Keratinocyte (primary cell): ENCODE measurements at regions not wholly inside any gene's neighbourhood (a gene's known extent, or its start where the extent isn't known, plus 50 kb on each side); places are given as distances from the start of the nearest gene placed in this dataset.

Experiments
- DNase-seq: peaks from one replicate; pipeline ENCODE4 v3.0.0-alpha.2; 2011; ENCODE audit warnings: low read depth, missing footprints, low spot score
- FAIRE-seq: peaks from 2 replicates; lab custom pipeline; 2011; peaks lifted over from hg19 to GRCh38; lab: Jason Lieb, UNC
- H2AFZ ChIP-seq: 2 replicates; pipeline ENCODE4 v1.6.0; 2012; ENCODE audit warnings: low read length, control low read depth, inconsistent platforms; ENCODE audit not compliant: control insufficient read depth
- H3K27ac ChIP-seq: 2 replicates; pipeline ENCODE4 v1.5.1; 2011; ENCODE audit warnings: low read length; ENCODE audit not compliant: control insufficient read depth, insufficient read depth
- H3K27me3 ChIP-seq: 3 replicates; pipeline ENCODE4 v1.6.0; 2011; ENCODE audit warnings: low read length; ENCODE audit not compliant: control insufficient read depth, insufficient read depth; ENCODE audit errors: extremely low read depth
- H3K36me3 ChIP-seq, 2 experiments: 2 replicates in 1 of 2; 3 replicates in 1 of 2; pipeline ENCODE4 v1.5.1; 2011; ENCODE audit warnings: low read length in 2 of 2, mild to moderate bottlenecking in 1 of 2; ENCODE audit not compliant: control insufficient read depth in 2 of 2, insufficient read depth in 2 of 2; ENCODE audit errors: extremely low read depth in 1 of 2
- H3K4me1 ChIP-seq: 3 replicates; pipeline ENCODE4 v1.5.1; 2011; ENCODE audit warnings: low read length; ENCODE audit not compliant: control insufficient read depth, insufficient read depth; ENCODE audit errors: extremely low read depth
- H3K4me2 ChIP-seq: 3 replicates; pipeline ENCODE4 v1.6.0; 2011; ENCODE audit warnings: low read depth, low read length; ENCODE audit not compliant: control insufficient read depth, insufficient read depth; ENCODE audit errors: extremely low read depth
- H3K4me3 ChIP-seq, 3 experiments: fragments of 200-600 bp in 1 of 3; sonication (generic) in 1 of 3; 2 replicates in 2 of 3; 3 replicates in 1 of 3; pipeline ENCODE4 v1.5.1; 2011 to 2016; ENCODE audit warnings: low read length in 3 of 3, mild to moderate bottlenecking in 3 of 3, control low read depth in 2 of 3, inconsistent platforms in 1 of 3, low read depth in 1 of 3, mixed read lengths in 1 of 3, mixed run types in 1 of 3, moderate library complexity in 1 of 3; ENCODE audit not compliant: control insufficient read depth in 2 of 3, insufficient read depth in 2 of 3; ENCODE audit errors: extremely low read depth in 1 of 3
- H3K79me2 ChIP-seq: 2 replicates; pipeline ENCODE4 v1.6.0; 2012; ENCODE audit warnings: low read length; ENCODE audit not compliant: control insufficient read depth, insufficient read depth
- H3K9ac ChIP-seq: 3 replicates; pipeline ENCODE4 v1.6.0; 2011; ENCODE audit warnings: low read length; ENCODE audit not compliant: control insufficient read depth, insufficient read depth; ENCODE audit errors: extremely low read depth
- H3K9me1 ChIP-seq: 3 replicates; pipeline ENCODE4 v1.6.0; 2011; ENCODE audit warnings: low read length; ENCODE audit not compliant: control insufficient read depth, insufficient read depth; ENCODE audit errors: extremely low read depth
- H3K9me3 ChIP-seq: 2 replicates; pipeline ENCODE4 v1.5.1; 2012; ENCODE audit warnings: low read depth, low read length; ENCODE audit not compliant: control insufficient read depth
- H4K20me1 ChIP-seq: 3 replicates; pipeline ENCODE4 v1.6.0; 2011; ENCODE audit warnings: low read length; ENCODE audit not compliant: control insufficient read depth, insufficient read depth; ENCODE audit errors: extremely low read depth
- CTCF ChIP-seq, 3 experiments: IDR thresholded peaks in 1 of 3; conservative IDR thresholded peaks in 1 of 3; optimal IDR thresholded peaks in 1 of 3; 2 replicates in 2 of 3; 3 replicates in 1 of 3; pipeline versions ENCODE3 to v1.5.1; 2011; ENCODE audit warnings: low read length in 3 of 3, mild to moderate bottlenecking in 3 of 3, moderate library complexity in 2 of 3, control low read depth in 1 of 3, inconsistent platforms in 1 of 3; ENCODE audit not compliant: insufficient read depth in 2 of 3; ENCODE audit errors: extremely low read depth in 1 of 3
- EZH2 ChIP-seq: IDR thresholded peaks from one replicate; pipeline ENCODE4 v1.6.1; 2012; ENCODE audit warnings: inconsistent platforms, mild to moderate bottlenecking, low read length, moderate library complexity
- dilution Hi-C: fragments of 300-500 bp; cut with MboI; formaldehyde crosslinking; loops from one replicate; pipeline ENCODE4 v1.7.0; 2020; ENCODE audit warnings: low sequenced_read_pairs; ENCODE audit not compliant: extremely low pct_ligation_motif_present

DNA sequence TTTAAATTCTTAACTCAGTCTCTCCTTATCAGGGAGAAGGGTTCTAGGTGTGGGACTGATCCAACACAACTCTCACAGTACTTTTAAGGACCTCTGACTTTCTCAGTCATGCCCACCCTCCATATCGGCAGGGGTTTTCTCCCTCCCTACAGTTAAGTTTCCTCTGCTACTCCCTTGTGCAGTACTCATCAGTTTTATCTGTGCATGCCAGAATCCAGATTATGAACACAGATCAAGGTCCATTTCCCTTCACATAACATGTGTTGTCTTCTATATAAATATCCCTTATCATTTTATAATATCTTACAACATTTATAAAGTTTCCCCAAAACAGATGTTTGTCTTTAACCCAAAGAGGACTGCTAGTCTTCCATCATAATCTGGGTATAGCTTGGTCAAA, 986.5 kb upstream of the ARRDC3 start:
- Histone ChIP-seq H3K4me2 (no peak overlapping the region), H3K4me3 (no peak overlapping the region), H3K9ac (no peak overlapping the region), H3K36me3 (no peaks in the 10 kb centered on the region), H3K27ac (no peak overlapping the region), H2AFZ (no peak overlapping the region), H3K9me1 (no peaks in the 10 kb centered on the region), H3K4me1 (no peaks in the 10 kb centered on the region), H4K20me1 (no peaks in the 10 kb centered on the region), H3K79me2 (no peaks in the 10 kb centered on the region), H3K27me3 (no peaks in the 10 kb centered on the region), H3K9me3 (no peaks in the 10 kb centered on the region)
- DNase-seq (no peak), FAIRE-seq (no peak)
- TF ChIP-seq EZH2 (no peak), CTCF (optimal IDR thresholded peaks at IDR 0.05 in 1 of 3, IDR thresholded peaks at IDR 0.05 in 1 of 3, conservative IDR thresholded peaks at IDR 0.05 in 1 of 3; ENCODE audit: extremely low read depth in 1 of 3, insufficient read depth in 2 of 3, low read length in 3 of 3) (no peak)
- dilution Hi-C loops, result no loop called here

DNA sequence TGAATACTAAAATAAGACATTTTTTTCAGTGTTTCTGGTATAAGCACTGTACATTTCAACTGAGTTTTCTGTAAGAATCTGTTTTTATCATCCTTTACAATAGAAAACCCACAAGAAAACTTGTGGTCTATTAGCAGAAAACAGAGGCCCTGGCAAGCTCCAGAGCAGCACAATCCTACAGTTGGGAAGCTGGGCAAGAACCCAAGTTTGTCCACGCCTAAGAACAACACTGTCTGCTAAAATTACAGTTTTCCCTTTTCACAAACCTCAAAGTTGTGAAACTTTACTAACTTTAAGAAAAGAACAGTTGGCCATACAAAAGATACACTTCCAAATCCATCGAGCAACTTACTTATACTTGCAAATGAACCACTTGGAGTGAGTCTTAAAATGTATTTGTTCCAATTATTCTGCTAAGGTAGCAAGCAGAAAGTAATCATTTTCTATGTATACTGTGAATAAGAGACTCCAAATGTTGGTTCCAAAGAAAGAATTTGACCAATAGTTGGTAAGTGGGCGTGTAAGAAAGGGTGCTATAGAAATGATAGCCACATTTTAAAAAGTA, 982.0 kb upstream of the ARRDC3 start:
- no peaks in the 10 kb centered on the region for H3K9me3 ChIP-seq
- H4K20me1 ChIP-seq, result no peaks in the 10 kb centered on the region
- no peak for DNase-seq
- TF ChIP-seq CTCF (optimal IDR thresholded peaks at IDR 0.05 in 1 of 3, IDR thresholded peaks at IDR 0.05 in 1 of 3, conservative IDR thresholded peaks at IDR 0.05 in 1 of 3; ENCODE audit: extremely low read depth in 1 of 3, insufficient read depth in 2 of 3, low read length in 3 of 3), result no peak
- TF ChIP-seq EZH2, result no peak
- H2AFZ ChIP-seq, result no peak overlapping the region
- no peaks in the 10 kb centered on the region for H3K9me1 ChIP-seq
- no peaks in the 10 kb centered on the region for H3K36me3 ChIP-seq
- no peaks in the 10 kb centered on the region for H3K4me1 ChIP-seq
- FAIRE-seq, result no peak
- H3K4me2 ChIP-seq, result no peak overlapping the region
- H3K27me3 ChIP-seq, result no peaks in the 10 kb centered on the region
- no peaks in the 10 kb centered on the region for H3K79me2 ChIP-seq
- H3K27ac ChIP-seq, result no peak overlapping the region
- H3K9ac ChIP-seq, result no peak overlapping the region
- dilution Hi-C loops, result no loop called here
- no peak overlapping the region for H3K4me3 ChIP-seq
